OCI-LY3 (cell line): ENCODE measurements at regions not wholly inside any gene's neighbourhood (a gene's known extent, or its start where the extent isn't known, plus 50 kb on each side); places are given as distances from the start of the nearest gene placed in this dataset.

ENCODE experiments used
- H2AFZ ChIP-seq: fragments of 200-600, 300-600 bp; shearing (Covaris generic); 2 replicates; pipeline ENCODE4 v1.6.0; 2014; ENCODE audit warnings: antibody characterized with exemption, low read depth, low read length
- H3K27ac ChIP-seq: fragments of 200-600, 300-600 bp; sonication (generic); 2 replicates; pipeline ENCODE4 v1.5.1; 2014; ENCODE audit warnings: mild to moderate bottlenecking, low read length, moderate library complexity, mixed read lengths
- H3K27me3 ChIP-seq: fragments of 200-600, 300-600 bp; sonication (generic); 2 replicates; pipeline ENCODE4 v1.6.1; 2014; ENCODE audit warnings: low read depth, low read length, mixed read lengths
- H3K36me3 ChIP-seq: fragments of 200-600, 300-600 bp; sonication (generic); replicated peaks from 2 replicates; pipeline ENCODE3; 2014; ENCODE audit warnings: low read depth, low read length, mixed read lengths
- H3K4me1 ChIP-seq: fragments of 300-600, 200-600 bp; sonication (generic); 2 replicates; pipeline ENCODE4 v1.6.1; 2014; ENCODE audit warnings: low read length, mixed read lengths
- H3K4me2 ChIP-seq: fragments of 200-600, 300-600 bp; sonication (generic); 2 replicates; pipeline ENCODE4 v1.6.1; 2014; ENCODE audit warnings: low read length, mixed read lengths
- H3K4me3 ChIP-seq: fragments of 300-600, 200-600 bp; sonication (generic); 2 replicates; pipeline ENCODE4 v1.5.1; 2014; ENCODE audit warnings: antibody characterized with exemption, mild to moderate bottlenecking, low read length, moderate library complexity
- H3K79me2 ChIP-seq: fragments of 300-600, 200-600 bp; shearing (Covaris generic); 2 replicates; pipeline ENCODE4 v1.6.1; 2014; ENCODE audit warnings: mild to moderate bottlenecking, low read length, mixed read lengths
- H3K9ac ChIP-seq: fragments of 300-600, 200-600 bp; shearing (Covaris generic); 2 replicates; pipeline ENCODE4 v1.6.0; 2014; ENCODE audit warnings: mild to moderate bottlenecking, low read length, moderate library complexity
- H3K9me3 ChIP-seq: fragments of 200-600, 300-600 bp; shearing (Covaris generic); 2 replicates; pipeline ENCODE4 v1.6.1; 2014; ENCODE audit warnings: low read length, mixed read lengths; ENCODE audit not compliant: insufficient read depth
- H4K20me1 ChIP-seq: fragments of 200-600, 300-600 bp; sonication (generic); 2 replicates; pipeline ENCODE4 v1.6.1; 2016; ENCODE audit warnings: low read length, mixed read lengths; ENCODE audit not compliant: insufficient read depth
- EZH2phosphoT487 ChIP-seq: fragments of 200-600 bp; shearing (Covaris generic); IDR thresholded peaks from 2 replicates; pipeline ENCODE4 v1.6.1; 2018; ENCODE audit warnings: antibody characterized with exemption, mixed run types, low read depth
- TF ChIP-seq, protein P1 (sequence below): fragments of 200-600, 300-600 bp; sonication (generic); IDR thresholded peaks from 2 replicates; pipeline ENCODE4 v1.5.1; 2014; ENCODE audit warnings: antibody characterized with exemption, low read length, low read depth

DNA sequence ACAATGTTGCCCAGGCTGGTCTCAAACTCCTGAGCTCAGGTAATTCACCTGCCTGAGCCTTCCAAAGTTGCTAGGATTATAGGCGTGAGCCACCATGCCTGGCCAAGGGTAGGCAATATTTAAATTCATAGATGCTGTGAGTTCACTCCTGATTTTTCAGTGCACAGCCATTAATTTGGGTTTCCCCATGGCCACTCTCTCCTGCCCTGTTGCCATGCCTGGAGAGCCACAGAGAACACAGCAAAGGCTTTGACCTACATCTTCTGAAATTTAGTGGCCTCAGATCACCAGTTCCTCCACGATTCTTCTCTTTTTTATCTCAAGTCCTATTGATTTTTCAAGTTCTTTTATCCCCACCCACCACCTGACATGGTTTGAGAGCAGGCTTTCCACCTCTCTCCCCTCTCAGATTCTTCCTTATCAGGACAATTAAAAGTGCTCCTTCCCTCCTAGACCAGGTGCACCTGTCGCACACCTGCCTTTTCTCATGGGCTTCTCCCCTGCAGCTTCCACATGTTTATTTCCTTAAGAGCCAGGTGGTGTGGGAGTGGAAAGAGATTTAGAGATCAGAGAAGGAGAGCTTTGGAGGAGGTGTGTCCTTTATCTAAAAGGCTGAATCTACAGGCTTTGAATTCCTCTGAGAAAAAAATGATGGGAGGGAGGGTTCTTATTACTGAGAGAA lies 123.8 kb downstream of the ADRA2A start:
- no peaks in the 10 kb centered on the region for H3K4me1 ChIP-seq
- H3K27me3 ChIP-seq = peaks cover 5% of the 10 kb centered on the region; the same call in 1 of the 2 replicates
- H3K4me3 ChIP-seq = no peak overlapping the region
- H3K36me3 ChIP-seq = no peaks in the 10 kb centered on the region
- H3K27ac ChIP-seq = no peak overlapping the region
- TF ChIP-seq, protein P1, sequence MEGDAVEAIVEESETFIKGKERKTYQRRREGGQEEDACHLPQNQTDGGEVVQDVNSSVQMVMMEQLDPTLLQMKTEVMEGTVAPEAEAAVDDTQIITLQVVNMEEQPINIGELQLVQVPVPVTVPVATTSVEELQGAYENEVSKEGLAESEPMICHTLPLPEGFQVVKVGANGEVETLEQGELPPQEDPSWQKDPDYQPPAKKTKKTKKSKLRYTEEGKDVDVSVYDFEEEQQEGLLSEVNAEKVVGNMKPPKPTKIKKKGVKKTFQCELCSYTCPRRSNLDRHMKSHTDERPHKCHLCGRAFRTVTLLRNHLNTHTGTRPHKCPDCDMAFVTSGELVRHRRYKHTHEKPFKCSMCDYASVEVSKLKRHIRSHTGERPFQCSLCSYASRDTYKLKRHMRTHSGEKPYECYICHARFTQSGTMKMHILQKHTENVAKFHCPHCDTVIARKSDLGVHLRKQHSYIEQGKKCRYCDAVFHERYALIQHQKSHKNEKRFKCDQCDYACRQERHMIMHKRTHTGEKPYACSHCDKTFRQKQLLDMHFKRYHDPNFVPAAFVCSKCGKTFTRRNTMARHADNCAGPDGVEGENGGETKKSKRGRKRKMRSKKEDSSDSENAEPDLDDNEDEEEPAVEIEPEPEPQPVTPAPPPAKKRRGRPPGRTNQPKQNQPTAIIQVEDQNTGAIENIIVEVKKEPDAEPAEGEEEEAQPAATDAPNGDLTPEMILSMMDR = no peak
- no peak for TF ChIP-seq EZH2phosphoT487
- H3K79me2 ChIP-seq = no peaks in the 10 kb centered on the region
- no peak overlapping the region for H3K4me2 ChIP-seq
- H3K9me3 ChIP-seq = no peaks in the 10 kb centered on the region
- H2AFZ ChIP-seq = no peak overlapping the region
- H4K20me1 ChIP-seq = no peaks in the 10 kb centered on the region
- H3K9ac ChIP-seq = no peak overlapping the region

DNA sequence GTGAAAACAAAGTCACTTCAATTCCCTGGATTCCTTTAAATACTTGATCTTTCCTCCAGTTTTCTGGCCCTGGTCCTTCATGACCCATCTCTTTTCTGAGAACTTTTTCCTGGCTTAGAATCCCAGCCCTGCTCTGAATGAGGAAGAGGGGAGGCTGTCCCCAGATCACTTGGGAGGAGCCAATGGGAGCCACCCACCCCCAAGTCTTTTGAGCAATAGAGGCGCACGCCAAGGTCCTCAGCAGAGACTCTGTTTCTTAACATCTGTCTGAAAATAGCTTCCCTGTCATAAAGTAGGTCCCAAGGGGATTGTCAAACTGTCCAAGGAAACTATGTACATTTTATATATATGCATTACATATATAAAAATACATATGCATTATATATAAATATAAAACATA lies 126.8 kb downstream of the ADRA2A start:
- TF ChIP-seq, protein P1 = no peak
- TF ChIP-seq EZH2phosphoT487 = no peak
- no peaks in the 10 kb centered on the region for H3K36me3 ChIP-seq
- no peaks in the 10 kb centered on the region for H4K20me1 ChIP-seq
- no peak overlapping the region for H2AFZ ChIP-seq
- no peaks in the 10 kb centered on the region for H3K9me3 ChIP-seq
- no peak overlapping the region for H3K4me2 ChIP-seq
- no peak overlapping the region for H3K4me3 ChIP-seq
- no peak overlapping the region for H3K27ac ChIP-seq
- no peak overlapping the region for H3K9ac ChIP-seq
- H3K79me2 ChIP-seq = no peaks in the 10 kb centered on the region
- peaks cover 15% of the 10 kb centered on the region; the same call in 1 of the 2 replicates for H3K27me3 ChIP-seq
- no peaks in the 10 kb centered on the region for H3K4me1 ChIP-seq

DNA sequence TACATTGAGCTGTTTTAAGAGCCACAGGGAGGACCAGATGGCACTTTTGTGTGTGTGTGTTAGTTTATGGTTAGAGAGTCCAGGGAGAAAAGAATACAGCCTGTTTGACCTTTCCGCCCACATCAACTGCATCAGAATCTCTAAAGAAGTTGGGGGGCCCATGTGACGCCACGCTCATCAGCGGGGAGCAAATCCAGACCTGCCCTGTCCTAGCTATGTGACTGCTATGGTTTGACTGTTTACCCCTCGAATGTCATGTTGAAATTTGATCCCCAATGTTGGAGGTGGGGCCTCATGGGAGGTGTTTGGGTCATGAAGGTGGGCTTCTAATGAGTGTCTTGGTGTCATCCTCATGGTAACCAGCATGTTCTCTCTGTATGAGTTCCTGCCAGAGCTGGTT lies 128.0 kb downstream of the ADRA2A start:
- Histone ChIP-seq H3K4me1 (no peaks in the 10 kb centered on the region), H3K79me2 (no peaks in the 10 kb centered on the region), H3K9ac (no peak overlapping the region), H3K4me2 (no peak overlapping the region), H4K20me1 (no peaks in the 10 kb centered on the region), H3K36me3 (no peaks in the 10 kb centered on the region), H3K27me3 (peaks cover 15% of the 10 kb centered on the region; the same call in 1 of the 2 replicates), H2AFZ (no peak overlapping the region), H3K4me3 (no peak overlapping the region), H3K9me3 (no peaks in the 10 kb centered on the region), H3K27ac (no peak overlapping the region)
- TF ChIP-seq, protein P1 = no peak
- no peak for TF ChIP-seq EZH2phosphoT487

DNA sequence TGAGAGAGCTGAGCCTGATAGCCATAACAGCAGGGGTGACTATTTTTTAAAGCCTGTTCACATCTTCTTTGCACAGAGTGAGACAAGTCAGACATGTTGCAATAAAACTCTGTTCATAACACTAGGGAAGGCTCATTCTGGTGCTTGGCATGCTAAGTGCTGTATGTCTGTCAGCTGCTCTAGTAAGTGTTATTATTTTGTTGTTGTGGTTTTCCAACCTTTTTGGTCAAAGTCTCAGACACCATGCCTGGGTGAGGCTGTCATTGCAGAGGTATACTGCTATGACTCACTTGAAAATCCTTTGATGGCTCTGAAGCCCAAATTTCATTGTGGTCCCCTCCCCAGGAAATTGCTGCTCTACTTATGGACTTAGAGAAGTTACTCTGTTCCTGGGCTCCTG lies 129.7 kb downstream of the ADRA2A start:
- Histone ChIP-seq H2AFZ (no peak overlapping the region), H3K9me3 (no peaks in the 10 kb centered on the region), H3K4me3 (no peak overlapping the region), H3K4me1 (no peaks in the 10 kb centered on the region), H4K20me1 (no peaks in the 10 kb centered on the region), H3K27me3 (peaks cover 19% of the 10 kb centered on the region; the same call in 1 of the 2 replicates), H3K27ac (no peak overlapping the region), H3K79me2 (no peaks in the 10 kb centered on the region), H3K36me3 (no peaks in the 10 kb centered on the region), H3K4me2 (no peak overlapping the region), H3K9ac (no peak overlapping the region)
- TF ChIP-seq, protein P1 = no peak
- no peak for TF ChIP-seq EZH2phosphoT487
